ENCODE measurements at regions not wholly inside any gene's neighbourhood (a gene's known extent, or its start where the extent isn't known, plus 50 kb on each side); places are given as distances from the start of the nearest gene placed in this dataset.
"Not testable (repeated sequence)": the region's sequence is repeated elsewhere in the genome, so short reads cannot be mapped to it uniquely, and the experiment has no call there.

DNA sequence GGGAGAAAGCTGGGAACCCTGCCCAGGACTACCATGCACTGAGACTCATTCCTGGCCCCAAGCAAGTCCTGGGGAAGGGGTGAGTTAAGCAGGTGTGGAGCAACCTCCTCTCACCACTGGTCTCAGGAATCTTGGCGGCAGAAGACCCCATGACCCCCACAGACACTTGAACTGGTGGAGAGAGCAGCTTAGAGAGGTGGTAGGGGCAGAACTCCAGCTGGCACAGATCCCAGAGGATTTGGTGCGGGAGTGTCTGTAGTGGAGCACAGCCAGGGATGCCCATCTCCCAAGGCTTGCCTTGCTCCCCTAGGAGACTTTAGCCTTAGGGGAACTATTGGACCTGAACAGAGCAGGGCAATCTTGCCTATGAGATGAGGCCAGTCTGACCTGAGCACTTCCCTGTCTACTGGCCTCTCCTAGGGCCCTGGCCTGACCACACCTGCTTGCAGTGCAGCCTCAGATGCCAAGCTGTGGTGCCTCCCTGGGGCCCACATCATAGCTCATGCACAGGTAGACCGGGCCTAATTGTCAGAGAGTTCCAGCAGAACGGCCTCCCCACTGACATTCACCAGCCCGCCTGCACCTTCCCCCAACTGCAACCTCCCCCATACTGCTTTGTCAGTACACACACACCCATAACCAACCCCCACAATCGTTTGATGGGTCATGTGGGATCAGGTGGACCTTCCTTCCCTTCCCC, 78.0 kb downstream of the NAA11 start:
- Histone ChIP-seq H3K36me3 (ENCODE audit: low read depth) (no peaks in the 10 kb centered on the region), H3K4me1 (ENCODE audit: low read depth) (no peaks in the 10 kb centered on the region), H3K9me3 (no peaks in the 10 kb centered on the region), H3K4me3 (no peak overlapping the region)
- DNase-seq (no peak), ATAC-seq (no peak)
- intact Hi-C loops (cut with DNase I, micrococcal nuclease) = no loop called here
- TF ChIP-seq CTCF (IDR thresholded peaks at IDR 0.05) = no peak

DNA sequence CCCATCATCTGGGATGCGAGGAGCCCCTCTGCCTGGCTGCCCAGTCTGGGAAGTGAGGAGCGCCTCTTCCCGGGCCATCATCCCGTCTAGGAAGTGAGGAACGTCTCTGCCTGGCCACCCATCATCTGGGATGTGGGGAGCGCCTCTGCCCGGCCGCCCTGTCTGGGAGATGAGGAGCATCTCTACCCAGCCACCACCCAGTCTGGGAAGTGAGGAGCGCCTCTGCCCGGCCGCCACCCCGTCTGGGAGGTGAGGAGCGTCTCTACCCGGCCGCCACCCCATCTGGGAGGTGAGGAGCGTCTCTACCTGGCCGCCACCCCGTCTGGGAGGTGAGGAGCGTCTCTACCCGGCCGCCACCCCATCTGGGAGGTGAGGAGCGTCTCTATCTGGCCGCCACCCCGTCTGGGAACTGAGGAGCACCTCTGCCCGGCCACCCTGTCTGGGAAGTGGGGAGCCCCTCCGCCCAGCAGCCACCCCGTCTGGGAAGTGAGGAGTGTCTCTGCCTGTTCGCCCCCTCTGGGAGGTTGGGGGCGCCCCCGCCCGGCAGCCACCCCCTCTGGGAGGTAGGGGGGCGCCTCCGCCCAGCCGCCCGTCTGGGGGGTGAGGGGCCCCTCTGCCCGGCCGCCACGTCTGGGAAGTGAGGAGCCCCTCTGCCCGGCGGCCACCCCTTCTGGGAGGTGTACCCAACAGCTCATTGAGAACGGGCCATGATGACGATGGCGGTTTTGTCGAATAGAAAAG, 80.5 kb downstream of the NAA11 start:
- DNase-seq = peak in 1 of 3 donors; percentile 44
- H3K4me1 ChIP-seq (ENCODE audit: low read depth); H3K9me3 ChIP-seq; H3K4me3 ChIP-seq; H3K36me3 ChIP-seq (ENCODE audit: low read depth); intact Hi-C loops (cut with DNase I, micrococcal nuclease); ATAC-seq: not testable (repeated sequence)

GRCh38 chr4:79241846-79242245, 84.0 kb downstream of the NAA11 start:
- no peak for TF ChIP-seq CTCF (IDR thresholded peaks at IDR 0.05)
- DNase-seq (no peak), ATAC-seq (peak; percentile 34)
- Histone ChIP-seq H3K4me3 (no peak overlapping the region), H3K36me3 (ENCODE audit: low read depth) (no peaks in the 10 kb centered on the region), H3K4me1 (ENCODE audit: low read depth) (no peaks in the 10 kb centered on the region), H3K9me3 (no peaks in the 10 kb centered on the region)
- intact Hi-C loops (cut with DNase I, micrococcal nuclease) = no loop called here

DNA sequence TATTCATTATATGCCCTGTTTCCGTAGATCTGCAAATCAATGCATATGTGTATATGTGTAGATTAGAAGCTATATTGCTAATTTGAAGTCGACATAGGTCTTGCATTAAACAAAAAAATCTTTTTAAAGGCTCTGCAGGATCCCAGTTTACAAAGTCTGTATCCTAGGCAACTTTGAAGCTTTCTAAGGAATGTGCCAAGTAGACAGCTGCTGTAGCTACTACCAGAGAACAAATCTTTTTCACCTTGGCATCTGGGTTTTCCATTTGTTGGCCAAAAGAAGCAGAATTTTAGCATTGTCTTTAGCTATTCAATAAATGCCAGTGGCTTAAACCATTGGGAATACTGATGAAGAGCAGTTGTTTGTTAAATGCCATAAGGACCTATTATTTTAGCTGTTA, 88.0 kb downstream of the NAA11 start:
- intact Hi-C loops (cut with DNase I, micrococcal nuclease) = no loop called here
- ATAC-seq (no peak), DNase-seq (no peak)
- no peaks in the 10 kb centered on the region for H3K9me3 ChIP-seq
- H3K4me3 ChIP-seq = no peak overlapping the region
- no peaks in the 10 kb centered on the region for H3K4me1 ChIP-seq (ENCODE audit: low read depth)
- no peaks in the 10 kb centered on the region for H3K36me3 ChIP-seq (ENCODE audit: low read depth)
- TF ChIP-seq CTCF (IDR thresholded peaks at IDR 0.05) = no peak

DNA sequence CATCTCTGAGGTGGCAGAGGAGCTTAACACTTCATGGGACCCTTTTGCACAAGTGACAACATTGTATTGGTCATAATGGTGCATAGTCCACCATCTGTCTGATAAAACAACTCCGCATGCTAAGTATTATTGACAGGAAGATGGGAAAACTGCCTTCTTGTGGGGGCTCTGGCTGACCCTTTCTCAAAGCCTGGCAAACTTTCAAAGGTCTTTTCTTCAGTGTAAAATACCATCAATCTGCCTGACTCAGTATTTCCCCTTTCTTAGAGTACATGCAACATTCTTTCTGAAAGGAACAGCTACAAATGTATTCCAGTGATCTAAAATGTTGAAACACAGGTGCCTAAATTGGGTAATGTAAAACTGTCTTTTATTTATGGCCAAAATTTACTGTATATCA, 89.1 kb downstream of the NAA11 start:
- no peaks in the 10 kb centered on the region for H3K9me3 ChIP-seq
- no peak overlapping the region for H3K4me3 ChIP-seq
- ATAC-seq = no peak
- no peaks in the 10 kb centered on the region for H3K4me1 ChIP-seq (ENCODE audit: low read depth)
- DNase-seq = no peak
- no peak for TF ChIP-seq CTCF (IDR thresholded peaks at IDR 0.05)
- no peaks in the 10 kb centered on the region for H3K36me3 ChIP-seq (ENCODE audit: low read depth)
- intact Hi-C loops (cut with DNase I, micrococcal nuclease) = no loop called here

- DNase-seq = no peak
- Histone ChIP-seq H3K9me3 (no peaks in the 10 kb centered on the region), H3K36me3 (ENCODE audit: low read depth) (no peaks in the 10 kb centered on the region), H3K4me1 (ENCODE audit: low read depth) (no peaks in the 10 kb centered on the region), H3K4me3 (no peak overlapping the region)
- TF ChIP-seq CTCF (IDR thresholded peaks at IDR 0.05) = no peak
- intact Hi-C loops (cut with DNase I, micrococcal nuclease) = no loop called here
- ATAC-seq = no peak
Measured at GRCh38 chr4:79235095-79235494, 90.8 kb downstream of the NAA11 start.

Measured in mucosa of descending colon (tissue), 3 donors.